Fibroblast of villous mesenchyme (primary cell): ENCODE measurements at regions not wholly inside any gene's neighbourhood (a gene's known extent, or its start where the extent isn't known, plus 50 kb on each side); places are given as distances from the start of the nearest gene placed in this dataset.
"Not testable (repeated sequence)": the region's sequence is repeated elsewhere in the genome, so short reads cannot be mapped to it uniquely, and the experiment has no call there.

Experiments used
- DNase-seq: peaks from one replicate; pipeline ENCODE4 v3.0.0-alpha.2; 2010; ENCODE audit warnings: low read depth
- H3K4me3 ChIP-seq: 2 replicates; pipeline ENCODE4 v1.5.1; 2011; ENCODE audit warnings: low read depth, mild to moderate bottlenecking, low read length
- CTCF ChIP-seq: IDR thresholded peaks from 2 replicates; pipeline ENCODE4 v1.5.1; 2012; ENCODE audit warnings: low read depth, mild to moderate bottlenecking, low read length; ENCODE audit not compliant: insufficient read depth

DNA sequence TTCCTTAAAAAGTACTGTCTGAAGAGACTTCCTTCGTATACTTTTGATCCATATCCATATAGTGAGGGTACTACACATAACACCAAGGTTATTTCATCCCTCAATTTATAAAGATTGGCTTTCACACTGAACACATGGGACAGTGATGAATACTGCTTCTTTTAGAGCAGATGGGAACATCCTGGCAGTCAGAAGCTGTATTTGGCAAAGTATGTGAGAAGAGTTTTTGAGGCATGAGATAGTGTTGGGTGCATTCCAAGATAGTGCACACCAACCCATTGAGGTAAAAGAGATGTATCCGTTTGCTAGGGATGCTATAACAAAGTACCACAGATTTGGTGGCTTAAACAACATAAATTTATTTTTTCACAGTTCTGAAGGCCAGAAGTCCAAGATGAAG, 141.1 kb downstream of the MOSPD2 start:
- H3K4me3 ChIP-seq: no peak overlapping the region
- no peak for DNase-seq
- TF ChIP-seq CTCF: no peak

DNA sequence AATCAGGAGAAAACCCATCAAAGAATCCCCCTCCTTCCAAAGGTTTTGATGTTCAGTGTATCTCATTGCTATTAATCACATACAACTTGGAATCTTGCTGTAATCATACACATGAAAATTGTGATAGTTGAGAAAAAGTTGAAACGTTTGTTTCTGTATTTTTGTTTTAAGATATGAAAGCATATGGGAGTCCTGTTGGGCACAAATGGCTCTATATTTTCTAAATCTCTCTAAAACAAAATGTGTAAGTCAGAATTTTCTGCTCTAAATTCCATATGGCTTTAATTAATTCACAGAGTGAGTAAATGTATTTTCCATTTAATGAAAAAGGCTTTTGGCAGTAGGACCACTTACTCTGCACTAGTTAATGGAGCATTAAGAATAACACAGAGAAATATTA, 140.2 kb downstream of the MOSPD2 start:
- no peak for DNase-seq
- no peak overlapping the region for H3K4me3 ChIP-seq
- no peak for TF ChIP-seq CTCF

DNA sequence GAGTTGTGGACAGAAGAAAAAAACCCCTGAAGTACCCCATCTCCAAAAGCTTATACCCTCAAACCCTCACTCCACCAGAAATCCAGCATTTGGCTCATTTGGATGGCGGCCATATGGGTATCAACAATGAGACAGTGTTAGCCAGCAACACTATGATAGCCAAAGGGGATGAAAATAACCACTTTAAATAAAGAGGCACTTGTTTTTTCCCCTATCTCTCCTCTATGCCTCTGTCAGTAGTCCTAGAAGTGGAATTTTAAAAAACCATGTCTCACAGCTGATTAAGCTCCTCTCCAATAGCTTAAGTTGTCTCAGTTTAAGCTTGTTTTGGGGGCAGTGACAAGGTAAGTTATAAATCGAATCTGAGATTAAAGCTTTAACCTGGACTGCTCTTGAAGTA, 124.0 kb downstream of the MOSPD2 start:
- no peak for TF ChIP-seq CTCF
- no peak overlapping the region for H3K4me3 ChIP-seq
- DNase-seq: no peak

GRCh38 chrX:14984425-14984824, 111.2 kb downstream of the MOSPD2 start:
- not testable (repeated sequence) for DNase-seq

More at GRCh38 chrX:14984425-14984824, 111.2 kb downstream of the MOSPD2 start:
- not testable (repeated sequence) for H3K4me3 ChIP-seq
